Body of pancreas (tissue), 4 donors: ENCODE measurements at regions not wholly inside any gene's neighbourhood (a gene's known extent, or its start where the extent isn't known, plus 50 kb on each side); places are given as distances from the start of the nearest gene placed in this dataset.

Source experiments
- ATAC-seq: fragments of 150-250 bp; one replicate; pipeline ENCODE4 v1.9.1; 2016
- DNase-seq, 4 donors: peaks; one replicate each; pipeline ENCODE4 v3.0.0-alpha.2; 2019
- H3K27ac ChIP-seq, 4 donors: fragments of 200-600 bp; sonication (generic); 1 replicate in 3 of 4; 2 replicates in 1 of 4; pipeline versions ENCODE4 v1.5.1 to v1.6.1; 2016 to 2019; ENCODE audit warnings: mild to moderate bottlenecking in 1 of 4, mixed read lengths in 1 of 4, moderate library complexity in 1 of 4
- H3K27me3 ChIP-seq, 2 donors: fragments of 200-600 bp; sonication (generic); one replicate each; pipeline ENCODE4 v1.6.0; 2016; ENCODE audit warnings: mild to moderate bottlenecking in 1 of 2
- H3K36me3 ChIP-seq, 2 donors: fragments of 200-600 bp; sonication (generic); replicated peaks in 1 of 2; 2 replicates each; pipeline ENCODE4 v1.5.1; 2016; ENCODE audit warnings: low read depth in 2 of 2; ENCODE audit not compliant: insufficient read depth in 1 of 2
- H3K4me1 ChIP-seq: fragments of 200-600 bp; sonication (generic); one replicate; pipeline ENCODE4 v1.6.0; 2016
- H3K4me3 ChIP-seq, 2 donors: fragments of 200-600 bp; sonication (generic); 1 replicate in 1 of 2; 2 replicates in 1 of 2; pipeline ENCODE4 v1.5.1; 2016 to 2019
- H3K9me3 ChIP-seq, 3 donors: fragments of 200-600 bp; sonication (generic); 1 replicate in 2 of 3; 2 replicates in 1 of 3; pipeline ENCODE4 v1.5.1; 2016
- CTCF ChIP-seq, 7 experiments: fragments of 450-650 bp in 4 of 7; fragments of 200-600 bp in 3 of 7; sonication (generic) in 3 of 7; IDR thresholded peaks; one replicate each; pipeline ENCODE4 v1.5.1; 2016 to 2019; ENCODE audit warnings: antibody characterized with exemption in 7 of 7
- POLR2A ChIP-seq, 3 donors: fragments of 450-650 bp; IDR thresholded peaks; one replicate each; pipeline ENCODE4 v1.6.1; 2016; ENCODE audit warnings: antibody characterized with exemption in 3 of 3, mild to moderate bottlenecking in 2 of 3
- WGBS, 2 donors: methylation state at CpG; one replicate each; pipeline ENCODE4 v1.1.5; 2017; 5-methylcytosine and 5-hydroxymethylcytosine counted together
- intact Hi-C: fragments of 100-400 bp; cut with DNase I; formaldehyde crosslinking; loops from one replicate; pipeline ENCODE4 v1.15.1; 2023

DNA sequence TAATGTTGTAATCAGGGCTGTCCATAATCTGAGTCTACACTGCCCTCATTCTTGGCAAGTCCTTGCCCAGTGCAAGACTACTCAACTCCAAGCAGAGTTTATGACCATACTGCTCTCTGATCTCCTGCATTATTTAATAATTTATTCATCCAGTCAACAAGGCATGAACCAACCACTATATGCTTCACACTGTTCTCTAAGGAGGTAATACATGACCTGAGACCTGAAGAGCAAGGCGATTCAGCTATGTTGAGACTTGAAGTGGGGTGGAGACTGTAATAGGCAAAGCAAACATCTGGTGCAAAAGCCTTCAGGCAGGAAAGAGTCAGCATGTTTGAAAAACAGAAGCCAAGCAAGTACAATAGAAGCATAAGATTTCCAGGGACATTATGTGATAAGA, 1362.8 kb downstream of the ROBO2 start:
- intact Hi-C loops: no loop called here
- Histone ChIP-seq H3K27ac (no peak overlapping the region), H3K36me3 (no peaks in the 10 kb centered on the region), H3K4me1 (no peaks in the 10 kb centered on the region), H3K27me3 (no peaks in the 10 kb centered on the region), H3K9me3 (no peaks in the 10 kb centered on the region), H3K4me3 (no peak overlapping the region)
- WGBS, 2 donors: 26 to 57% methylated on average over 1 of the region's 1 CpG
- TF ChIP-seq POLR2A (IDR thresholded peaks at IDR 0.05) (no peak), CTCF (IDR thresholded peaks at IDR 0.05) (no peak)
- ATAC-seq (no peak), DNase-seq (no peak)

- Histone ChIP-seq H3K4me3 (no peak overlapping the region), H3K27ac (no peak overlapping the region), H3K9me3 (no peaks in the 10 kb centered on the region), H3K36me3 (no peaks in the 10 kb centered on the region), H3K27me3 (no peaks in the 10 kb centered on the region), H3K4me1 (no peaks in the 10 kb centered on the region)
- TF ChIP-seq POLR2A (IDR thresholded peaks at IDR 0.05) (no peak), CTCF (IDR thresholded peaks at IDR 0.05) (no peak)
- 49 to 58% methylated on average over 3 of the region's 3 CpGs for WGBS, 2 donors
- DNase-seq (no peak), ATAC-seq (no peak)
- intact Hi-C loops: no loop called here
Observed at GRCh38 chr3:78405745-78406144, 1362.1 kb downstream of the ROBO1 start.

DNA sequence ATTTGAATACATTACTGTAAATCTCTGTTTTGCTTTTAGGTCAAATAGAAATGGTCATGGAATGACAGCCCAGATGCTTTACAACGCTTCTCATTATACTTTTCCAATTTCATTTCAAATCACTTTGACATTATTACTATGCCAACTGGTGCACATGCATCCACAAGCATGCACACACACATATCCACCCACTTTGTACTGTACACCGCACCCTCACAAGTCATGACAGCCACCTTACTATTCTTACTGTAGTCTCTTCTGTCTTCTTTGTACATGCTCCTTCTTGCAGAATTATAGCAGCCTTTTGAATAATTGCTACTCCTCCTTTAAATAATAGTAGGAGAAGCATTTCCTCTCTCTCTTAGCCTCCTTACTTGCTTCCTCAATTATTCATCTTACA, 1361.4 kb downstream of the ROBO1 start:
- Histone ChIP-seq H3K9me3 (no peaks in the 10 kb centered on the region), H3K36me3 (no peaks in the 10 kb centered on the region), H3K27me3 (no peaks in the 10 kb centered on the region), H3K27ac (no peak overlapping the region), H3K4me1 (no peaks in the 10 kb centered on the region), H3K4me3 (no peak overlapping the region)
- TF ChIP-seq CTCF (IDR thresholded peaks at IDR 0.05) (no peak), POLR2A (IDR thresholded peaks at IDR 0.05) (no peak)
- WGBS, 2 donors: 69 to 81% methylated on average over 2 of the region's 2 CpGs
- ATAC-seq: no peak
- DNase-seq: no peak
- intact Hi-C loops: no loop called here

DNA sequence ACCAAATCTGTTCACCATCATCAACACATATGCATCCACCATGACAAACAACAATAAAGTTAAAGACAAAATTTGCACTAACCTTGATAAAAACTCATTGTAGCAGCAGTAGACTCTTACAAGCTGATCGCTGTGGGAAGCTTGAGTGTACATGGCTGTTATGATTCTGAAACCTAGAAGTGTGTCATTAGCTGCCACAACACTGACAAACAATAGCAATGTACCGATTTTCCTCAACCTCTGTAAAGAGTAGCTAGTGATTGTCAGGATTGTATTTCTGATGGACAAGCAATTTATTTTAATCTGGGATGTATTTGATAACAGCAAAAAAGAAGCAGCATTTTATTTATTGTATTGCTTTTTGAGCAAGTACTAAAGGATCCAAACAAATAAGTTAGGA, 1357.7 kb downstream of the ROBO1 start:
- Histone ChIP-seq H3K36me3 (no peaks in the 10 kb centered on the region), H3K4me3 (no peak overlapping the region), H3K27me3 (no peaks in the 10 kb centered on the region), H3K27ac (no peak overlapping the region), H3K4me1 (no peaks in the 10 kb centered on the region), H3K9me3 (no peaks in the 10 kb centered on the region)
- intact Hi-C loops: no loop called here
- WGBS, 2 donors: 67 to 75% methylated on average over 2 of the region's 2 CpGs
- DNase-seq (no peak), ATAC-seq (no peak)
- TF ChIP-seq CTCF (IDR thresholded peaks at IDR 0.05) (no peak), POLR2A (IDR thresholded peaks at IDR 0.05) (no peak)

DNA sequence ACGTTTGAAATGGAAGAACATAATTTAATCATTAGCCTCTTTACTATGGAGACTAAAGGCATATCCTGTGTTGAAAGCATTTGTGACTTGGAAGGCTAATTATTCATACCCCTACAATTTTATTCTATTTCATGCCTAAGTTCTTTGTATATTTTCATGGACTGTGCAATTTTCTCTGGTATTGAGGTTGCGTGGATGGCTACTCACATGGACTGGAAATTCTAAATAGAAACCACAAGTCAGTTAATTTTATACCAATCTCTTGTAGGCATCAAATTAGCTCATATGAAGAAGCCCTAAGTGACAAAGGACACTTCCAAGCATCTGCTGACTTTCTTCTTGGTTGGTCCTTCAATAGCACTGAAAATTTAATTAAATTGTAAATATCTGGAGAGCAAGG, 1353.5 kb downstream of the ROBO1 start:
- H3K27ac ChIP-seq: no peak overlapping the region
- DNase-seq (no peak), ATAC-seq (no peak)
- TF ChIP-seq POLR2A (IDR thresholded peaks at IDR 0.05) (no peak), CTCF (IDR thresholded peaks at IDR 0.05) (no peak)
- no peaks in the 10 kb centered on the region for H3K36me3 ChIP-seq
- no peaks in the 10 kb centered on the region for H3K4me1 ChIP-seq
- intact Hi-C loops: no loop called here
- H3K27me3 ChIP-seq: no peaks in the 10 kb centered on the region
- no peaks in the 10 kb centered on the region for H3K9me3 ChIP-seq
- 44 to 52% methylated on average over 2 of the region's 2 CpGs for WGBS, 2 donors
- H3K4me3 ChIP-seq: no peak overlapping the region
